Thoracic aorta (tissue), 2 donors: ENCODE measurements at regions not wholly inside any gene's neighbourhood (a gene's known extent, or its start where the extent isn't known, plus 50 kb on each side); places are given as distances from the start of the nearest gene placed in this dataset.

Source experiments
- ATAC-seq: fragments of 150-250 bp; one replicate; pipeline ENCODE4 v1.8.0; 2017; ENCODE audit warnings: low read depth; ENCODE audit not compliant: insufficient number of reproducible peaks, low FRiP score
- DNase-seq: peaks from one replicate; pipeline ENCODE4 v3.0.0-alpha.2; 2020; ENCODE audit warnings: low spot score
- H3K27ac ChIP-seq, 2 donors: fragments of 200-600 bp; sonication (generic); 1 replicate in 1 of 2; 2 replicates in 1 of 2; pipeline ENCODE4 v1.5.1; 2016; ENCODE audit warnings: mild to moderate bottlenecking in 2 of 2, moderate library complexity in 2 of 2
- H3K27me3 ChIP-seq: fragments of 200-600 bp; sonication (generic); replicated peaks from 2 replicates; pipeline ENCODE4 v1.6.0; 2016; ENCODE audit warnings: mild to moderate bottlenecking; ENCODE audit not compliant: insufficient read depth
- H3K36me3 ChIP-seq: fragments of 200-600 bp; sonication (generic); one replicate; pipeline ENCODE4 v1.5.1; 2016
- H3K4me1 ChIP-seq, 2 donors: fragments of 200-600 bp; sonication (generic); 1 replicate in 1 of 2; 2 replicates in 1 of 2; pipeline versions ENCODE4 v1.5.1 to v1.6.0; 2016; ENCODE audit warnings: low read depth in 2 of 2, mild to moderate bottlenecking in 1 of 2; ENCODE audit not compliant: control insufficient read depth in 1 of 2
- H3K4me3 ChIP-seq: fragments of 200-600 bp; sonication (generic); 2 replicates; pipeline ENCODE4 v1.5.1; 2016; ENCODE audit warnings: mild to moderate bottlenecking
- H3K9me3 ChIP-seq: fragments of 200-600 bp; sonication (generic); 2 replicates; pipeline ENCODE4 v1.5.1; 2016
- CTCF ChIP-seq: fragments of 200-600 bp; sonication (generic); IDR thresholded peaks from one replicate; pipeline ENCODE4 v1.5.1; 2019; ENCODE audit warnings: antibody characterized with exemption

DNA sequence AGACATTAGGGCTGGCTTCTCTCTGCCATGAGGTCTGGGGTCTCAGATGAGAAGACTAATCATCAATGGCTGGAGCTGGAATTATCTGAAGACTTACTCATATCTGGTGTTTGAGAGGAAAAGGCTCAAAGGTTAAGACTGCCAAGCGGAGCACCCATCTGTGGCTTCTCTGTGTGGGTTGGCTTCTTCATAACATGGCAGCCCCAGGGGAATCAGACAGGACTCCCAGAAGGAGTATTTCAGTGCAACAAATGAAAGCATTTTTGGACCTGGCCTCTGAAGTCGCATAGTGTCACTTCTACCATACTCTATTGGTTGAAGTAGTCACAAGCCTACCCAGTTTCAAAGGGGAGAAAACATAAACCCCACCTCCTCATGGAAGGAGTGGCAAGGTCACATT is 171.8 kb upstream of the KRR1 start:
- Histone ChIP-seq H3K9me3 (no peaks in the 10 kb centered on the region), H3K27ac (no peak overlapping the region), H3K4me3 (no peak overlapping the region), H3K36me3 (no peaks in the 10 kb centered on the region), H3K27me3 (no peaks in the 10 kb centered on the region), H3K4me1 (peaks cover 0 to 18% of the 10 kb centered on the region in 2 donors)
- DNase-seq (no peak), ATAC-seq (no peak)
- TF ChIP-seq CTCF: no peak

DNA sequence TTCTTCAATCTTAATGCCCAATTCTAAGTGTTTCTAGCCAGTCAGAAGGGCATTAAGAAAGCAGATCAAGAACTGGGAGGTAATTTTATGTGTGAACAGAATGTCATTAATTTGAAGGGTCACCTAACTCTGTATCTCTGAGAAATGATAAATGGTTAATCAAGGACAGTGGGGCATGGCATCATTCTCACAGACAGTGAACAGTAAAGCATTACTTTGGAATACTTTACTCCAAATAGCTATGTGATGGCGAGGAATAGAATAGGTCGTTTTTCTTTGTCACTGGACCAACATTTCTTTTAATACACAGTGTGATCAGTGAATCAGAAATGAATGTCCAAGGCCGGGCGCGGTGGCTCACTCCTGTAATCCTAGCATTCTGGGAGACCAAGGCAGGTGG is 166.1 kb upstream of the KRR1 start:
- DNase-seq: no peak
- Histone ChIP-seq H3K27me3 (no peaks in the 10 kb centered on the region), H3K4me1 (no peaks in the 10 kb centered on the region), H3K27ac (no peak overlapping the region), H3K9me3 (no peaks in the 10 kb centered on the region), H3K36me3 (no peaks in the 10 kb centered on the region), H3K4me3 (no peak overlapping the region)
- no peak for ATAC-seq
- no peak for TF ChIP-seq CTCF

- TF ChIP-seq CTCF: no peak
- no peaks in the 10 kb centered on the region for H3K27me3 ChIP-seq
- DNase-seq (no peak), ATAC-seq (no peak)
- H3K4me1 ChIP-seq: no peaks in the 10 kb centered on the region
- no peak overlapping the region for H3K4me3 ChIP-seq
- no peaks in the 10 kb centered on the region for H3K36me3 ChIP-seq
- H3K27ac ChIP-seq: no peak overlapping the region
- H3K9me3 ChIP-seq: no peaks in the 10 kb centered on the region
Observed at GRCh38 chr12:75674393-75674792, 163.0 kb upstream of the KRR1 start.

GRCh38 chr12:75672200-75672599 is 160.8 kb upstream of the KRR1 start:
- no peaks in the 10 kb centered on the region for H3K27me3 ChIP-seq
- TF ChIP-seq CTCF: no peak
- no peak for ATAC-seq
- H3K36me3 ChIP-seq: no peaks in the 10 kb centered on the region
- H3K27ac ChIP-seq: no peak overlapping the region
- no peak for DNase-seq
- no peaks in the 10 kb centered on the region for H3K9me3 ChIP-seq
- H3K4me1 ChIP-seq: no peaks in the 10 kb centered on the region
- no peak overlapping the region for H3K4me3 ChIP-seq

- Histone ChIP-seq H3K4me3 (no peak overlapping the region), H3K36me3 (no peaks in the 10 kb centered on the region), H3K27ac (no peak overlapping the region), H3K27me3 (no peaks in the 10 kb centered on the region), H3K4me1 (no peaks in the 10 kb centered on the region), H3K9me3 (no peaks in the 10 kb centered on the region)
- no peak for DNase-seq
- no peak for TF ChIP-seq CTCF
- no peak for ATAC-seq
Observed at GRCh38 chr12:75670216-75670615, 158.8 kb upstream of the KRR1 start.
